ENCODE measurements at regions not wholly inside any gene's neighbourhood (a gene's known extent, or its start where the extent isn't known, plus 50 kb on each side); places are given as distances from the start of the nearest gene placed in this dataset.

- Histone ChIP-seq H3K27me3 (ENCODE audit: insufficient read depth, low read depth) (no peaks in the 10 kb centered on the region), H4K20me1 (ENCODE audit: insufficient read depth) (no peaks in the 10 kb centered on the region), H3K9ac (no peak overlapping the region), H3K4me3 (IDR thresholded peaks at IDR 0.05; ENCODE audit: insufficient read depth, low read depth, low read length) (no peak overlapping the region), H2AFZ (ENCODE audit: low read depth) (no peak overlapping the region), H3K27ac (no peak overlapping the region), H3K4me1 (ENCODE audit: low read depth, poor library complexity, severe bottlenecking) (no peaks in the 10 kb centered on the region), H3K4me2 (no peak overlapping the region), H3K36me3 (ENCODE audit: insufficient read depth) (no peaks in the 10 kb centered on the region), H3K79me2 (ENCODE audit: insufficient read depth, low read depth) (no peaks in the 10 kb centered on the region)
- no peak for TF ChIP-seq CTCF (conservative IDR thresholded peaks at IDR 0.05; ENCODE audit: low read depth, low read length)
Measured at GRCh38 chr5:30030101-30030500, 1163.4 kb upstream of the CDH6 start.

GRCh38 chr5:30001826-30002225 is 1191.7 kb upstream of the CDH6 start:
- no peak for TF ChIP-seq CTCF (conservative IDR thresholded peaks at IDR 0.05; ENCODE audit: low read depth, low read length)
- Histone ChIP-seq H3K79me2 (ENCODE audit: insufficient read depth, low read depth) (no peaks in the 10 kb centered on the region), H3K4me1 (ENCODE audit: low read depth, poor library complexity, severe bottlenecking) (no peaks in the 10 kb centered on the region), H3K9ac (no peak overlapping the region), H4K20me1 (ENCODE audit: insufficient read depth) (no peaks in the 10 kb centered on the region), H3K36me3 (ENCODE audit: insufficient read depth) (no peaks in the 10 kb centered on the region), H3K4me2 (no peak overlapping the region), H3K27me3 (ENCODE audit: insufficient read depth, low read depth) (no peaks in the 10 kb centered on the region), H2AFZ (ENCODE audit: low read depth) (no peak overlapping the region), H3K4me3 (IDR thresholded peaks at IDR 0.05; ENCODE audit: insufficient read depth, low read depth, low read length) (no peak overlapping the region), H3K27ac (no peak overlapping the region)

GRCh38 chr5:30000231-30000630 is 1193.3 kb upstream of the CDH6 start:
- no peak for TF ChIP-seq CTCF (conservative IDR thresholded peaks at IDR 0.05; ENCODE audit: low read depth, low read length)
- no peak overlapping the region for H2AFZ ChIP-seq (ENCODE audit: low read depth)

GRCh38 chr5:29995154-29995553 is 1198.3 kb upstream of the CDH6 start:
- H3K9ac ChIP-seq: no peak overlapping the region
- no peaks in the 10 kb centered on the region for H3K36me3 ChIP-seq (ENCODE audit: insufficient read depth)
- H3K27ac ChIP-seq: no peak overlapping the region
- no peaks in the 10 kb centered on the region for H3K79me2 ChIP-seq (ENCODE audit: insufficient read depth, low read depth)
- no peaks in the 10 kb centered on the region for H3K4me1 ChIP-seq (ENCODE audit: low read depth, poor library complexity, severe bottlenecking)
- H3K4me2 ChIP-seq: no peak overlapping the region
- no peak for TF ChIP-seq CTCF (conservative IDR thresholded peaks at IDR 0.05; ENCODE audit: low read depth, low read length)
- no peaks in the 10 kb centered on the region for H4K20me1 ChIP-seq (ENCODE audit: insufficient read depth)
- no peak overlapping the region for H2AFZ ChIP-seq (ENCODE audit: low read depth)
- no peak overlapping the region for H3K4me3 ChIP-seq (IDR thresholded peaks at IDR 0.05; ENCODE audit: insufficient read depth, low read depth, low read length)
- H3K27me3 ChIP-seq (ENCODE audit: insufficient read depth, low read depth): no peaks in the 10 kb centered on the region

More at GRCh38 chr5:30000231-30000630, 1193.3 kb upstream of the CDH6 start:
- Histone ChIP-seq H3K4me1 (ENCODE audit: low read depth, poor library complexity, severe bottlenecking) (no peaks in the 10 kb centered on the region), H3K4me2 (no peak overlapping the region), H3K79me2 (ENCODE audit: insufficient read depth, low read depth) (no peaks in the 10 kb centered on the region), H4K20me1 (ENCODE audit: insufficient read depth) (no peaks in the 10 kb centered on the region), H3K4me3 (IDR thresholded peaks at IDR 0.05; ENCODE audit: insufficient read depth, low read depth, low read length) (no peak overlapping the region), H3K27ac (no peak overlapping the region), H3K36me3 (ENCODE audit: insufficient read depth) (no peaks in the 10 kb centered on the region), H3K27me3 (ENCODE audit: insufficient read depth, low read depth) (no peaks in the 10 kb centered on the region), H3K9ac (no peak overlapping the region)
